Epidermal melanocyte (primary cell): ENCODE measurements at regions not wholly inside any gene's neighbourhood (a gene's known extent, or its start where the extent isn't known, plus 50 kb on each side); places are given as distances from the start of the nearest gene placed in this dataset.
A peak's percentile ranks its signal among the peaks of the same experiment; 100 is the strongest.

Experiments
- DNase-seq: peaks from one replicate; pipeline ENCODE4 v3.0.0; 2011; ENCODE audit warnings: low spot score; ENCODE audit not compliant: insufficient read length

GRCh38 chr20:60561052-60561451 lies 602.8 kb downstream of the CDH26 start:
- DNase-seq, result no peak

DNA sequence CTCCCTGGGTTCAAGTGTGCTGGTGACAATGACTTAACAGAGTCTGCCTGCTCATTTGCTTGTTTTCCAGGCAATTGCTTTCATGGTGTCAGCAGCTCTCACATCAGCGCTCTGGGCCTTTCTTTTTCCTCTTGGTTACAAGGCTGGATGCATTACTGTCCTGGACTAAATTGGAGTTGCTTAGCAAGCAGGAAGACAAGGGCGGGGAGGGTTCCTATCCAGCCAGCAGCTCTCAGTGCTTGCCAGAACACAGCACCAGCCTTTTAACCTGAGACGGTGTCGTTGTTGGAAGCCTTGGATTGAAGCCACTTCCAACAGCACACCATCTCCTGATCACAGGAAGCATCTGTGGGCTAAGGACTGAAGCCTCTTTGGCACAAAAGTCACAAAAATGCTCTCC lies 606.9 kb downstream of the CDH26 start:
- no peak for DNase-seq

- no peak for DNase-seq
Measured at GRCh38 chr20:60565551-60565950, 607.3 kb downstream of the CDH26 start.

GRCh38 chr20:60569116-60569515 lies 610.9 kb downstream of the CDH26 start:
- no peak for DNase-seq

- no peak for DNase-seq
Measured at GRCh38 chr20:60570481-60571277, 612.5 kb downstream of the CDH26 start.

DNA sequence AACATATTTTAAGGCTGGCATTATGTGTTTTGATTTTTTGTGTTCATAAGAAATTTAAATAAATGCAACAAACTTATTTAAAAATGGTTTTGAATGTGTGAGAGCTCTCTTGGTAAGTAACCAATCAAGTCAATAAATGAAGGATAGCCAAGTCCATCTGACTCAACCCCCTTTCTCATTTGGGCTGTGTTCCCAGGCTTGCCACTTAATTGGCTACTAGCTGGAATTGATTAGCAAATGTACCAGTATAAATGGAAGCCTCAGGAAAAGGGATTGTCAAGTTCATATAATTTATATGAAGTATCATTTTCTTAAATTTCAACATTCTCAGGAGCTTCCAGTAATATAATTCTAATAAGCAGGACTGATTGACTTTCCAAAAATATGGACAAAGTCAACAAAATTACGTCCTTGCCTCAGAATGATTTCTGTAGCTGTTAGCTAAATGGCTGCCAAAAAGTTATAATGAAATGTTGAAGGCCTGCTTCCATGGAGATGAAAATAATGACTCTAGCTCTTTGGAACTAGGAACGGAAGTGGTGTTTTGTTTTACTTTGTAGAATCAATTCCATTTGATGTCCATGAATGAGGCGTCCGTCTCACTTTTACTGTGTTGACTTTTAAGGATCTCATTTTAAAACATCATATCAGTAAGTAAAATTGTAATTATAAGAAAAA lies 614.9 kb downstream of the CDH26 start:
- no peak for DNase-seq

- no peak for DNase-seq
Measured at GRCh38 chr20:60576236-60576635, 618.0 kb downstream of the CDH26 start.

DNA sequence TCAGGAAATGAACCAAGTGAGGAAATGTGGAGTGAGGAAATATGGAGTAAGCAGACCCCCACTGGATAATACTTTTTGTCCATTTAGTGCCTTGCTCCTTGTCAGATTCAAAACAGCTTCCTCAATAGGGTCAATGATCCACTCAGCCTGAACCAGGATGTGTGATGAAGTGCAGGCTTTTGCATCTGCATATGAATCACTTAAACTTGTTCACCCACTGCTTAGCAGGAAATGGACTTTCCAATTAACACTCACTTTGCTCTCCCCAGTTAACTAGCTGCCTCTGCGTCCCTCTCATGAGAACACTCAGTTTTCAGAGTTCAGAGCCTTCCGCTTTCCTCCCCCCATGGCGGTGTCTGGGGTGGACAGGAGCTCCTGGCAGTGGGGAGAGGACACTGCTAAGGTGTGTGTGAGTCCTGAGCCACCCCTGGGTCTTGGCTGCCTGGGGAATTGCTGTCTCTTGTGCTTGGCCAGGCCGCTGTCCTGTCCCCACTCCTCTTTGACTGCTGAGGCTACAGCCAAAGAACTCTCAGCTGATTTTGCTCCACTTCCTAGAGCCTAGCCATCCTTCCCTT lies 621.8 kb downstream of the CDH26 start:
- no peak for DNase-seq

GRCh38 chr20:60581606-60582115 lies 623.4 kb downstream of the CDH26 start:
- DNase-seq, result no peak

GRCh38 chr20:60583741-60584140 lies 625.5 kb downstream of the CDH26 start:
- peak; percentile 53 for DNase-seq

GRCh38 chr20:60584221-60584620 lies 626.0 kb downstream of the CDH26 start:
- DNase-seq, result no peak

GRCh38 chr20:60585651-60586050 lies 627.4 kb downstream of the CDH26 start:
- DNase-seq, result no peak

DNA sequence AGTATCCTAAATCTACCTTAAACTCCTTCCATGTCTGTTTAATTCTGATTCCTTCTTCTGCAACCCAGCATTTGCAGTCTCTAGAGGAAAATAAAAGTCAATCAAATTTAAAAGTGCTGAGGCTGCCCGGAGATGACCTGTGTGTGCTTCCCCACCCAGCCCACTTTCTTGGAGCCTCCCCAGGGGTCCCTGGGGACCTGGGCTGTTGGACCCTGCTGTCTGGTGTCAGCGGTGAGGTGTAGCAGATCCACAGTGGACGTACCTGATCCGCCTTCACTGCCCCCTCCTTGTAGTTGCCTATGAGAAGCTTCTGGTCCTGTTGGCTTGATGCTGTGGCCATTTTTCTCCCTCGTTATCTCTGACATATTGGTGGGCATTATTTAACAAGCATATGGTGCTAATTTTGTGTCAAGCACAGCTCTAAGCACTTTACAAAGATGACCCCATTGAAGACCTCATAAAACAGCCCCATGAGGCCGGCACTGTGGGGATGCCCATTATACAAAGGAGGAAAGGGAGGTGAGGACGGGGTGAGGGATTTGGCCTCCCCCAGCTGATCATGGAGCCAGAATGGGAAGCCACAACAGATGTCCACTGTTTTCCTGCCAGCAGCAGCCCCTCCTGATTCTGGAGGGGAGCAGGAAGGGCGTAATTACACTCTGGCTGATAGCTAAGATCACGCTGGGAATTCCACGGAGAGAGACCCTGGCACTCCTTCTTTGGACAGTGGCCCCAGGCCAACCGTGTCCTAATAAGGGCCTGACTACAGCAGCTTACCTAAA lies 628.2 kb downstream of the CDH26 start:
- no peak for DNase-seq

GRCh38 chr20:60587986-60588385 lies 629.8 kb downstream of the CDH26 start:
- no peak for DNase-seq

GRCh38 chr20:60589623-60590022 lies 631.4 kb downstream of the CDH26 start:
- no peak for DNase-seq

GRCh38 chr20:60591172-60591799 lies 633.1 kb downstream of the CDH26 start:
- no peak for DNase-seq

- no peak for DNase-seq
Measured at GRCh38 chr20:60598528-60598927, 640.3 kb downstream of the CDH26 start.

GRCh38 chr20:60599381-60599780 lies 641.2 kb downstream of the CDH26 start:
- no peak for DNase-seq

- no peak for DNase-seq
Measured at GRCh38 chr20:60600036-60600435, 641.8 kb downstream of the CDH26 start.

DNA sequence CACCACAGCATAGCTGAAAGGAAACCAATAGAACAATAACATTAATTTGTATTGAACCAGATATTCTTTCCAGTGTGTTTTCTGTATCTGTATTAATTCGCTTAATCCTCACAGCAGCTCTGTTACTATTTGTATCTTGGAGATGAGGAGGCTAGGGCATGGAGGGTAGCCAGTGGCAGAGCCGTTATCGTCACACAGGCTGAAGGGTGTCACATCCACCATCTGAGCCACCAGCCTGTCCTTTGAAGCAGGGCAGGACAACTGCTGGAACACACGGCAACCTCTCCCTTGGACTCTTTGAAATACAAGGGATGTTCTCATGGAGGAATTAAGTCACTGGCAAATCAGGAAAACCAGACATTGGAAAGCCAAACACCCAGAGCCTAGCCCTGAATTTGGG lies 628.0 kb upstream of the CDH4 start:
- DNase-seq, result no peak
